Ovary (tissue), 7 donors: ENCODE measurements at regions not wholly inside any gene's neighbourhood (a gene's known extent, or its start where the extent isn't known, plus 50 kb on each side); places are given as distances from the start of the nearest gene placed in this dataset.

Source experiments
- DNase-seq, 5 donors: peaks; one replicate each; pipeline ENCODE4 v3.0.0-alpha.2; 2019 to 2020
- H3K27ac ChIP-seq, 2 donors: fragments of 200-600 bp; one replicate each; pipeline versions ENCODE4 v1.5.1 to v1.8.0; 2019 to 2022
- H3K27me3 ChIP-seq: fragments of 200-600 bp; one replicate; pipeline ENCODE4 v1.8.0; 2022
- H3K36me3 ChIP-seq: fragments of 200-600 bp; sonication (generic); one replicate; pipeline ENCODE4 v1.5.1; 2019
- H3K4me1 ChIP-seq: one replicate; pipeline ENCODE4 v1.8.1; 2013; ENCODE audit warnings: mild to moderate bottlenecking, moderate library complexity; ENCODE audit not compliant: insufficient read depth
- H3K4me3 ChIP-seq: fragments of 200-600 bp; sonication (generic); one replicate; pipeline ENCODE4 v1.5.1; 2017
- H3K9me3 ChIP-seq, 2 donors: fragments of 200-600 bp in 1 of 2; sonication (generic) in 1 of 2; one replicate each; pipeline versions ENCODE4 v1.5.1 to v1.8.1; 2013 to 2019; ENCODE audit warnings: mild to moderate bottlenecking in 1 of 2, moderate library complexity in 1 of 2
- CTCF ChIP-seq, 3 donors: fragments of 450-650 bp in 2 of 3; fragments of 200-600 bp in 1 of 3; IDR thresholded peaks; one replicate each; pipeline versions ENCODE4 v1.5.1 to v1.8.0; 2016 to 2022; ENCODE audit warnings: antibody characterized with exemption in 3 of 3, mild to moderate bottlenecking in 1 of 3
- EP300 ChIP-seq: sonication (generic); formaldehyde crosslinking; IDR thresholded peaks from one replicate; pipeline ENCODE4 v1.6.1; 2017; ENCODE audit warnings: antibody characterized with exemption
- POLR2A ChIP-seq: fragments of 450-650 bp; IDR thresholded peaks from one replicate; pipeline ENCODE4 v1.6.1; 2017; ENCODE audit warnings: antibody characterized with exemption, mild to moderate bottlenecking, moderate library complexity
- WGBS, 3 donors: extraction: QIAGEN DNeasy Blood & Tissue Kit in 1 of 3; methylation state at CpG; one replicate each; pipeline versions ENCODE4 v1.1.5 to v1.1.7; 2013 to 2017; 5-methylcytosine and 5-hydroxymethylcytosine counted together
- intact Hi-C, 4 donors: fragments of 100-400 bp; cut with DNase I; formaldehyde crosslinking; loops; one replicate each; pipeline versions ENCODE4 v1.11.0 to v1.15.1; 2022 to 2023
- donor health status: DM: no; HTN: no; CAD: no; lungs with moderate emphysema.
- donor health status: DM: no; HTN: no; CAD: no.
- donor health status: Bipolar disorder and iron deficiency.
- donor health status: DM: no; HTN: no; CAD: no.
- donor health status: DM: yes; HTN: yes; CAD: no.

- WGBS, 3 donors, result 75 to 86% (median 84%) methylated on average over 1 of the region's 1 CpG
- H3K36me3 ChIP-seq, result no peaks in the 10 kb centered on the region
- H3K27me3 ChIP-seq, result no peaks in the 10 kb centered on the region
- no peak for TF ChIP-seq POLR2A
- TF ChIP-seq EP300, result no peak
- TF ChIP-seq CTCF (IDR thresholded peaks at IDR 0.05), result no peak
- H3K4me1 ChIP-seq, result peaks cover 2% of the 10 kb centered on the region
- DNase-seq, result no peak
- no peak overlapping the region for H3K4me3 ChIP-seq
- no peaks in the 10 kb centered on the region for H3K9me3 ChIP-seq
- intact Hi-C loops, result no loop called here
- H3K27ac ChIP-seq, result no peak overlapping the region
Observed at GRCh38 chr2:34030273-34030672, 431.2 kb upstream of the FAM98A start.

- no peak for TF ChIP-seq POLR2A
- no peak for TF ChIP-seq EP300
- no peak for TF ChIP-seq CTCF (IDR thresholded peaks at IDR 0.05)
- intact Hi-C loops, result no loop called here
- WGBS, 3 donors, result 74 to 97% (median 91%) methylated on average over 3 of the region's 3 CpGs
Observed at GRCh38 chr2:34029073-34029472, 430.0 kb upstream of the FAM98A start.

GRCh38 chr2:34025196-34025595, 426.1 kb upstream of the FAM98A start:
- WGBS, 3 donors, result 88 to 92% (median 91%) methylated on average over 1 of the region's 1 CpG
- H3K4me1 ChIP-seq, result no peaks in the 10 kb centered on the region
- intact Hi-C loops, result no loop called here
- no peaks in the 10 kb centered on the region for H3K9me3 ChIP-seq
- H3K4me3 ChIP-seq, result no peak overlapping the region
- DNase-seq, result no peak
- TF ChIP-seq CTCF (IDR thresholded peaks at IDR 0.05), result no peak
- TF ChIP-seq EP300, result no peak
- TF ChIP-seq POLR2A, result no peak
- no peaks in the 10 kb centered on the region for H3K36me3 ChIP-seq
- H3K27ac ChIP-seq, result no peak overlapping the region
- no peaks in the 10 kb centered on the region for H3K27me3 ChIP-seq

More at GRCh38 chr2:34029073-34029472, 430.0 kb upstream of the FAM98A start:
- Histone ChIP-seq H3K36me3 (no peaks in the 10 kb centered on the region), H3K27ac (no peak overlapping the region), H3K27me3 (no peaks in the 10 kb centered on the region), H3K9me3 (no peaks in the 10 kb centered on the region), H3K4me3 (no peak overlapping the region), H3K4me1 (peaks cover 2% of the 10 kb centered on the region)
- no peak for DNase-seq

- peak in 3 of 5 donors; percentile 28 to 36 (median 31) for DNase-seq
- H3K4me3 ChIP-seq, result no peak overlapping the region
- WGBS, 3 donors, result 9 to 27% (median 14%) methylated on average over 6 of the region's 6 CpGs
- no peak overlapping the region for H3K27ac ChIP-seq
- H3K9me3 ChIP-seq, result no peaks in the 10 kb centered on the region
- no peaks in the 10 kb centered on the region for H3K27me3 ChIP-seq
- TF ChIP-seq EP300 (no peak), POLR2A (no peak), CTCF (IDR thresholded peaks at IDR 0.05) (no peak)
- H3K4me1 ChIP-seq, result no peaks in the 10 kb centered on the region
- no peaks in the 10 kb centered on the region for H3K36me3 ChIP-seq
- intact Hi-C loops, result no loop called here
Observed at GRCh38 chr2:34012715-34013302, 413.7 kb upstream of the FAM98A start.
